ENCODE measurements at regions not wholly inside any gene's neighbourhood (a gene's known extent, or its start where the extent isn't known, plus 50 kb on each side); places are given as distances from the start of the nearest gene placed in this dataset.

GRCh38 chr2:176747506-176747905, 465.1 kb upstream of the HNRNPA3 start:
- DNase-seq, result no peak

- no peak for DNase-seq
Measured at GRCh38 chr2:176747928-176748327, 464.7 kb upstream of the HNRNPA3 start.

GRCh38 chr2:176748662-176749061, 463.9 kb upstream of the HNRNPA3 start:
- no peak for DNase-seq

GRCh38 chr2:176751314-176752227, 461.0 kb upstream of the HNRNPA3 start:
- no peak for DNase-seq

- DNase-seq, result no peak
Measured at GRCh38 chr2:176752295-176752694, 460.3 kb upstream of the HNRNPA3 start.

- DNase-seq, result no peak
Measured at GRCh38 chr2:176753205-176753604, 459.4 kb upstream of the HNRNPA3 start.

GRCh38 chr2:176753752-176754474, 458.7 kb upstream of the HNRNPA3 start:
- DNase-seq, result no peak

- no peak for DNase-seq
Measured at GRCh38 chr2:176755537-176756135, 457.0 kb upstream of the HNRNPA3 start.

GRCh38 chr2:176758426-176758825, 454.2 kb upstream of the HNRNPA3 start:
- no peak for DNase-seq

- DNase-seq, result no peak
Measured at GRCh38 chr2:176760439-176760838, 452.2 kb upstream of the HNRNPA3 start.

- DNase-seq, result no peak
Measured at GRCh38 chr2:176763130-176763529, 449.5 kb upstream of the HNRNPA3 start.

GRCh38 chr2:176763851-176764404, 448.7 kb upstream of the HNRNPA3 start:
- DNase-seq, result no peak

GRCh38 chr2:176764921-176765320, 447.7 kb upstream of the HNRNPA3 start:
- DNase-seq, result no peak

GRCh38 chr2:176766005-176766404, 446.6 kb upstream of the HNRNPA3 start:
- DNase-seq, result no peak

GRCh38 chr2:176768185-176768584, 444.4 kb upstream of the HNRNPA3 start:
- DNase-seq, result no peak

GRCh38 chr2:176769021-176769420, 443.6 kb upstream of the HNRNPA3 start:
- DNase-seq, result no peak

- DNase-seq, result no peak
Measured at GRCh38 chr2:176769499-176770370, 442.9 kb upstream of the HNRNPA3 start.

- DNase-seq, result no peak
Measured at GRCh38 chr2:176772816-176773215, 439.8 kb upstream of the HNRNPA3 start.

GRCh38 chr2:176774766-176775451, 437.7 kb upstream of the HNRNPA3 start:
- DNase-seq, result no peak

GRCh38 chr2:176777262-176777661, 435.3 kb upstream of the HNRNPA3 start:
- no peak for DNase-seq

- DNase-seq, result no peak
Measured at GRCh38 chr2:176779917-176780316, 432.7 kb upstream of the HNRNPA3 start.

- DNase-seq, result no peak
Measured at GRCh38 chr2:176780348-176780747, 432.2 kb upstream of the HNRNPA3 start.
